ENCODE measurements at regions not wholly inside any gene's neighbourhood (a gene's known extent, or its start where the extent isn't known, plus 50 kb on each side); places are given as distances from the start of the nearest gene placed in this dataset.

GRCh38 chr5:82641331-82642003, 363.3 kb upstream of the RPS23 start:
- Histone ChIP-seq H3K4me3 (no peak overlapping the region), H3K9me3 (no peaks in the 10 kb centered on the region), H3K27me3 (no peaks in the 10 kb centered on the region), H3K27ac (no peak overlapping the region), H3K4me1 (no peaks in the 10 kb centered on the region), H3K36me3 (no peaks in the 10 kb centered on the region)
- TF ChIP-seq POLR2A (IDR thresholded peaks at IDR 0.05) (no peak), CTCF (IDR thresholded peaks at IDR 0.05) (peak; percentile 48 to 78 (median 64))
- intact Hi-C loops (cut with DNase I; ENCODE audit: low total_unique reads) = no loop called here
- DNase-seq = peak; percentile 71 to 74

- Histone ChIP-seq H3K4me1 (no peaks in the 10 kb centered on the region), H3K36me3 (no peaks in the 10 kb centered on the region), H3K27ac (no peak overlapping the region), H3K9me3 (no peaks in the 10 kb centered on the region), H3K4me3 (no peak overlapping the region), H3K27me3 (no peaks in the 10 kb centered on the region)
- DNase-seq = no peak
- TF ChIP-seq POLR2A (IDR thresholded peaks at IDR 0.05) (no peak), CTCF (IDR thresholded peaks at IDR 0.05) (no peak)
- intact Hi-C loops (cut with DNase I; ENCODE audit: low total_unique reads) = no loop called here
Observed at GRCh38 chr5:82640916-82641315, 362.8 kb upstream of the RPS23 start.

GRCh38 chr5:82639393-82640144, 361.4 kb upstream of the RPS23 start:
- TF ChIP-seq POLR2A (IDR thresholded peaks at IDR 0.05) (no peak), CTCF (IDR thresholded peaks at IDR 0.05) (no peak)
- H3K4me1 ChIP-seq = no peaks in the 10 kb centered on the region
- DNase-seq = no peak
- no peaks in the 10 kb centered on the region for H3K9me3 ChIP-seq
- H3K36me3 ChIP-seq = no peaks in the 10 kb centered on the region
- no peaks in the 10 kb centered on the region for H3K27me3 ChIP-seq
- intact Hi-C loops (cut with DNase I; ENCODE audit: low total_unique reads) = no loop called here
- H3K27ac ChIP-seq = no peak overlapping the region
- no peak overlapping the region for H3K4me3 ChIP-seq

GRCh38 chr5:82636591-82636990, 358.4 kb upstream of the RPS23 start:
- intact Hi-C loops (cut with DNase I; ENCODE audit: low total_unique reads) = no loop called here
- Histone ChIP-seq H3K27ac (no peak overlapping the region), H3K27me3 (no peaks in the 10 kb centered on the region), H3K36me3 (no peaks in the 10 kb centered on the region), H3K4me1 (no peaks in the 10 kb centered on the region), H3K4me3 (no peak overlapping the region), H3K9me3 (no peaks in the 10 kb centered on the region)
- DNase-seq = no peak
- TF ChIP-seq CTCF (IDR thresholded peaks at IDR 0.05) (no peak), POLR2A (IDR thresholded peaks at IDR 0.05) (no peak)

- Histone ChIP-seq H3K4me1 (no peaks in the 10 kb centered on the region), H3K4me3 (no peak overlapping the region), H3K36me3 (no peaks in the 10 kb centered on the region), H3K9me3 (no peaks in the 10 kb centered on the region), H3K27ac (no peak overlapping the region), H3K27me3 (no peaks in the 10 kb centered on the region)
- TF ChIP-seq POLR2A (IDR thresholded peaks at IDR 0.05) (no peak), CTCF (IDR thresholded peaks at IDR 0.05) (no peak)
- intact Hi-C loops (cut with DNase I; ENCODE audit: low total_unique reads) = no loop called here
- no peak for DNase-seq
Observed at GRCh38 chr5:82635561-82636288, 357.6 kb upstream of the RPS23 start.

All from uterus (tissue), 3 donors.